ENCODE measurements at regions not wholly inside any gene's neighbourhood (a gene's known extent, or its start where the extent isn't known, plus 50 kb on each side); places are given as distances from the start of the nearest gene placed in this dataset.

DNA sequence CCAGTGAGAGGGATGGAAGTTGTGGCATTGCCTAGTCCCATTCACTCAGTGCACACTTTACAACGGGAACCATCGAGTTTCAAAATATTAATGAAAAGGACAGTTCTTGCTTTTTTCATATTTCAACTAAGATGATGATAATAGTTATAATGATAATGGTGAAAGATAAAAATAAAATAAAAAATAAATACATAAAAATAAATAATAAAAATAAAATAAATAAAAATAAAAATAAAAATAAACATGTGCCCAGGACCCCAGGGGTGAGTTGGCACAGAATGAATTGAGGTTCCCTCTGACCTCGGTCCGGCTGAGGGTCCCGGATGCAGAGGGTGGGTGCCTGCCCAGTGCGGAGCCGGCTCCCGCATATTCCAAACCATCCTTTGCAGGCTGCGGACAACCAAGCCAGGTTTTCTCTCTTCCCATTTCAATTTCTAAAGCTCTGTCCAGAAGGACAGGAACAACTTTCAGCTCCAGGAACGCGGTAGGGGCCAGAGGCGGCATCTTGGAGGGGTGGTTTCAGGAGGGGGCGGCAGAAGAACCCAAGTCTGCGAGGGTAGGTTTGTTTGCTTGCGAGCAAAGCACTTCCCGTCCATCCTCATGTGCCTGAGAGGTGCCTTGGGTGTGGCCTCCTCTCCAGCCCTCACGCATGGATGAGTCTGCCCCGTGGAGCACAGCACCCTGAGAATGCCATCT lies 236.8 kb downstream of the DLL1 start:
- DNase-seq, result no peak

- no peak for DNase-seq
These were observed 237.7 kb downstream of the DLL1 start for GRCh38 chr6:170052991-170053821.

DNA sequence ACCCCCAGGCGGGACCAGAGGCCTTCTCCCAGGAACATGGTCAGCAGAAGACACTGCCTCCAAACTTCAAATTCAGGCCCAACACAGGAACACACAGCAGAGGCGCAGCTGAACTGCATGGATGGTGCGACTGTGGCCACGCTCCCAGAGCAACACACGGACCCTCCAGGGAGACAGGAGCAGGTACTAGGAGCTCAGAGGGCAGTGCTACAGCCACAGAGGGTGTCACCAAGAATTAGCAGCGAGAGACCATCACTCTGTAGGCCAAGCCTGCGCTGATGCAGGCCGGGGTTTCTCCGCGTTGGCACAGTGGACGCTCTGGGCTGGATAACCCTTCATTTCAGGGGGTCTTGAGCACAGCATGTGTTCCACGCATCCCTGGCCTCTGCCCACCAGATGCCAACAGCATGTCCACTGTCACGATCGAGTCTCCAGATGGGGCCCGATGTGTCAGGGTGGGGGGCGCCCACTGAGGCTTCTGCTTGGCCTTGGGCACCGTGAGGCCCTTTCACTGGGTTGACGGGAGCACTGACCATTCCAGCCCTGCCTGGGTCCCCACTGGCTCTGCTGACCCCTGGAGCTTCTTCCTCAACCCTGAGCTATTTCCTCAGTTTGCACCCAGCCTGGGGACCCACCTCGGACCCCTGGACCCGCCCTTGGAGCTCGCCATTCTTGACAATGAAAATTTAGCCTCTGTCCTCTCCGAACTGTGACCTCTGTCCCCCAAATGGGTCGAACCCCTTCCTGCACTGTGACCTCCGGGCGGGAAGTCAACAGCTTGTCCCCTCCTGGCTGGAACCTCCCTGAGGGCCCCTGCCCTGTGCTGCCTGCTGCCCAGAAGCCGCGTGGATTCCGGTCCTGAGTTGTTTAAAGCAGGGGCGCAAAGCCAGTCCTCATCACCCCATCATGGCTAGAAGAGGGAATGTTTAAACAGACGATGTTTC lies 239.4 kb downstream of the DLL1 start:
- no peak for DNase-seq

- no peak for DNase-seq
These were observed 240.3 kb downstream of the DLL1 start for GRCh38 chr6:170050591-170051041.

DNA sequence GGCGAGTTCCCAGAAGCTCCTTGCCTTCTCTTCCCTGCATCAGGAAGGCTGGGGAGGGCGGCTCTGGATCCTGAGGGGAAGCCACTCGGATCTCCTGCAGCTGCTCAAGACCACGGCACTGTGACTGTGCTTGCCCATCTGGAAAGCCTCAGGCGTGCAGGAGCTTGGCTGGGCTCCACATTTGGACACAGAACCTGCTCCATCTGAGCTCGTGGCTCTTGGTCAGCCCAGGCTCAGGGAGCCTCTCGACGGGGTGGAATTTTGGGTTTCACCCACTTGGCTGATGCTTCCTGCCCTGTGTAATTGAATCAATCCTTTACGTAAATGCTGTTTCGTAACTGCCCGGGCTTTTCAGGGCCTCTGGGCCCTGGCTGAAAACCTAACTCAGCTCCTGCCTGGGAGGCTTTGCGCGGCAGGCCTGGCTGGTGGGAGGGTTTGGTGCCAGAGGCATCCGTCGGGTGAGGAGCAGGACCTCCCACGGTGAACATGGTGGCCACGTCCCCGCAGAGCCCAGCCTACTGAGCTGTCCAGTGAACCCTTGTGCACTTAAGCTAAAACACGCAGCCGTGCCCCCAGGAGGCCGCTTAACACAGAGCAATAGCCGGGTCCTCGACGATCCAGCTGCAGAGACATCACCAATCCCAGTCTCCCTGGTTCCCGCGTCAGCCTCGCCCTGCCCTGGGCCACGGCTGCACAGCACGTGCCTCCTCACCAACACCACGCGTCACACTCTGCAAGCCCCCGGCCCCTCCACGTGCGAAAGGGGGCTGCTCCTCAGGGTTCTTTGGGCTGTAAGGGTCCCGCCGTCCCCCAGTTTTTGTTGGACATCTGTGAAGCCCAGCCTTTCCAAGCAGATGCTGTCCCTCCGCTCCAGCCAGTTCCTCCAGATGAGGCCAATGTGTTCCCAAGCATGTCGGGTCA lies 241.0 kb downstream of the DLL1 start:
- DNase-seq, result no peak

DNA sequence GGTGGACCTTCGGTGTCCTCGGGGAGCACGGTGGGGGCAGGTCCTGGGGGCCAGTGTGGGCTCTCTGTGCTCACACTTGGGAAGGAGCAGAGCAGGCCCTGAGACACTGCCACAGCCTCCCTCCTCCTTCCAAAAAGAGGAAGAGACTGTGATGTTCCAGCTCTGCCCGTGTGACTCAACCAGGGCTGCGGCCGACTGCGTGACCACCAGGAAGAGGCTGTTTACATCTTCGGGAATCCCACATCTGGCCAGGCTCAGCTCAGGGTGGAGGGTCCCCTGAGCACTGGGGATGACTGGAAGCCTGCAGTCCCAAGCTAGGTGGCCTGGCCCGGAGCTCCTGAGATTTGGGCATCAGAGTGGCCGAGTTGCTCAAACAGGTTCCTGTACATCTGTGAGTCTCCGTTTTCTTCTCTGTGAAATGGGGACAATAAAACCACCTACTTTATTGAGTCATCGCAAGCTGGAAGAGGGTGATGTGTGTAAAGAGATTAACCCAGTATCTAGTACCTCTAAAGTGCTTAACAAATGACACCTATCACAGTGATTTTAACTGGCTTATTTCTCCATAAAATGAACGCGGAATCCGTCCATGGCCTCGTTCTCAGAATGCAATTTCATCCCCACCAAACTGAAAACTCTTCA lies 242.1 kb downstream of the DLL1 start:
- no peak for DNase-seq

DNA sequence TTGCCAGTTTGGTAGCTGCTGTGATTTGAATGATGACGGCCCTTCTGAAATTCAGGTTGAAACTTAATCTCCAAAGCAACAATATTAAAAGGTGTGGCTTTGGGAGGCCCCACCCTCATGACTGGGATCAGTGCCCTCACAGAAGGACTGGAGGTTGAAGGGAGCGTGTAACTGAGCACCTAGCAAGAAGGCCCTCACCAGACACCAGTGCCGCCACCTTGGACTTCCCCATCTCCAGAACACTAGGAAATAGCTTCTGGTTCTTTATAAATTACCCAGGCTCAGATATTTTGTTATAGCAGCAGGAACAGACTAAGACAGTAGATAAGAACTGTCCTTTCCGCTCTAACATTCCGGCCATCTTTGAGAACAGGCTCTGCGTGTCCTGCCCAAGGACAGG lies 243.1 kb downstream of the DLL1 start:
- DNase-seq, result no peak

GRCh38 chr6:170046791-170047626 lies 243.9 kb downstream of the DLL1 start:
- no peak for DNase-seq

- DNase-seq, result no peak
These were observed 244.8 kb downstream of the DLL1 start for GRCh38 chr6:170045981-170046667.

- no peak for DNase-seq
These were observed 245.3 kb downstream of the DLL1 start for GRCh38 chr6:170045563-170045960.

DNA sequence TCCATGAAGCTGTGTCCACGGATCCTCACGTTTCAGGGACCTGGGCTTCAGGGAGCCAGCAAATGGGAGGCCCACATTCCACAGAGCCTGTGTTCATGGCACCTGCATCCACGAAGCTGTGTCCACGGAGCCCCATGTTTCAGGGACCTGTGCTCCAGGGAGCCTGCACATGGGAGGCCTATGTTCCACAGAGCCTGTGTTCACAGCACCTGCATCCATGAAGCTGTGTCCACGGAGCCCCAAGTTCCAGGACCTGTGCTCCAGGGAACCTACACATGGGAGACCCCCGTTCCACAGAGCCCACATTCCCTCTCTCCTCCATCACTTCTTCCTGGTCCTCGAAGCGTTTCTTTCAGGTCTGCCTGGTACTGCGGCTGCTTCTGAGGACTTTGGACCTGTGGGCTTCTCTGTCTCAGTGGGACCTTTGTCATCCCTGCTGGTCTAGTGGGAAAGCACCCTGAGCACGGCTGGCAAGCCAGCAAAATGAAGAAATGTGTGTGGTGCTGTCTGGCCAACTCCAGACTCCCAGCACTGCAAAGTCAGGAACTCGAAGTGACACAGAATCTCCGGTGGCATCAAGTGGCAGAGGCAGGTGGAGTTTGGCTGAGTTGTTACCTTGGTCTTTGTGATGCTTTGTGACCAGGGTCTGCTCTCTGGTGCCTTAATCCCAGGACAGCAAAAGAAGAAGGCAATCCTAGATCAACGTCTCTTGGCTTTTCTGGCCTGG lies 245.9 kb downstream of the DLL1 start:
- no peak for DNase-seq

DNA sequence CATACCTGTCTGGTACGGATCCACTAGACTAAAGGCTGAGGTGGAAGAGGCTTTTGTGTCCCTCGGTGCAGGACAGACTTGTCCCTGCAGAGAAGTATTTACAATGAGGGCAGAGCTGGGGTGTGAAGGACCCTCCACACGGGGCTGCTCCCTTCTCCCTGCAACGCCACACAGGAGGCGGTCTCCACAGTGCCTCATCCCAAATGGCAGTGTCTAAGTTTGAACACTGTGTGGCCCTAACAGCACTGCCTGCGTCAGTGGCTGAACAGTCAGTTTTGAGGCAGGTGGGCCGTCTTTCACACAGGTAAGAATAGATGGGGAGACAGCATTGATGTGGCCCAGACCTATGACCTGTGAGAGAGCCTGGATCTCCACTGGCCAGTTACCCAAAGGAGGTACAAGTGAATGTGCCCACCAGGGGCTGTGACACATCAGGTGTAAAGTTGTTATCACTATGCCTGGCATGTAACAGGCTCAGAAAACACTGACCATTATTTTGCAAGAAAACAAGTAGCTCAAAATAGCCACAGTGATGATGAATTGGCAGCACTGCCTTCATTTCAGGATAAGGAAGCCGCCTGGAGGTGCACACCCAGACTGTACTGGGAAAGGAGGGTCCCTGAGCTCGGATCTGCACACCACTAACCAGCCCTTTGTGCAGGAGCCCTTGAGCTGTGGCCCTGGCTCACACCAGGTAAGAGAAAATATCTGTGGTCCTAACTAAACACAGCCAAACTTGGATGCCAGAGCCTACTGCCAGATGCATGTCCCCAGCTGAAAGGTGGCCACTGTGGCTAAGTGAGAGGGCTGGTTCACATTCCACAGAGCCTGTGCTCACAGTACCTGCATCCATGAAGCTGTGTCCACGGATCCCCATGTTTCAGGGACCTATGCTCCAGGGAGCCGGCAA lies 246.7 kb downstream of the DLL1 start:
- no peak for DNase-seq

GRCh38 chr6:170043150-170043819 lies 247.6 kb downstream of the DLL1 start:
- no peak for DNase-seq

DNA sequence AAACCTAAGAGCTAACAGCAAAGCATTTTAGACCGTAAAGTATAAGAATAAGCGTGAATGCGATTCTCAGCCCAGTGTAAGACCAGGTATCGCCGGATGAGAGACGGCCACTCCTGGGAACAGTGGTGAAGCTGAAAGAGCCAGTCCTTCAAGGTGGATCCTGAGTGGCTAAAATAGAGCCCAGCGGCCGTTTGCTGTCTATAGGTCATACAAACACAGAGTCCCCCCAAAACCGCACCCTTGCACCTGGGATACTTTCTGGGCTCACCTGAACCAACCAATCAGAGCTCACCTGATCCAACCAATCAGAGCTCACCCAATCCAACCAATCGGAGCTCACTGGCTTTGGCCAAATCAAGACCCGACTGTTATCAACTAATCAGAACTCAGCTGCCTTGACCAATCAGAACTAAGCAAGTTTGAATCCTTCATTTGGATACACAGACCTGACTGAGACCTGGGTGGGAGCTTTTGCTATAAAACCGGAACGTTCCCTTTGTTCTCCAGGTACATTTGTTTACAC lies 248.2 kb downstream of the DLL1 start:
- DNase-seq, result no peak

DNA sequence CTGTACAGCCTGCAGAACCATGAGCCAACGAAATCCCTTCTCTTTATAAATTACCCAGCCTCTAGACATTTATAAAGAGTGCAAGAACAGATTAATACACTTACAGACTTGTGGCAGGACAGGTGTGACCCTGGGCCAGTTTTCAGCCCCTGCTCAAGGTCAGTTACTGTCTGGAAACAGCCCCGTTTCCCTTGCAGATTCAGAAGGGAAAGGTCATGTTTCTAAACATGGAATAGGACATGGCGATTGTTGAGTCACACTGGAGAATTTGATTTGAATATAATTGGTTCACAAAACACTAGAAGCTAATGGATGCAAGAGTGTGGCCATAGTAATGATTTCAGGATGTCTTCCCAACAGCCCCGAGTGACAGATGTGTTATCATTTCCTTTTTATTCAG lies 248.8 kb downstream of the DLL1 start:
- no peak for DNase-seq

DNA sequence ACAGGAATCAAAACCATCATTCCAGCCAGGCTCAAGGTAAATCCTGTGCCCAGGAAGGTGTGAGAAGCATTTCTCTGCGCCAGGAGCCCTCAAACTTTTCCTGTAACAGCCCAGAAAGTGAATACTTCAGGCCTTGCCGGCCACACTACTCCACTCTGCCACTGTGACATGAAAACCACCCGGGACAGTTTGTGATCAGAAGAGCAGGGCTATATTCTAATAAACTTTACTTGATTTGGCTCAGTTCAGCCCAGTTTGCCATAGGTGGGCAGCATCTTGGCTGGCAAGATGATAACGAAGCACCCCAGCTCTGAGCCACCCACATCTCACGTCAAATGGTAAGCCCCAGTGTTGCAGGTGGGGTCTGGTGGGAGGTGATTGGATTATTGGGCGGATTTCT lies 249.4 kb downstream of the DLL1 start:
- no peak for DNase-seq

DNA sequence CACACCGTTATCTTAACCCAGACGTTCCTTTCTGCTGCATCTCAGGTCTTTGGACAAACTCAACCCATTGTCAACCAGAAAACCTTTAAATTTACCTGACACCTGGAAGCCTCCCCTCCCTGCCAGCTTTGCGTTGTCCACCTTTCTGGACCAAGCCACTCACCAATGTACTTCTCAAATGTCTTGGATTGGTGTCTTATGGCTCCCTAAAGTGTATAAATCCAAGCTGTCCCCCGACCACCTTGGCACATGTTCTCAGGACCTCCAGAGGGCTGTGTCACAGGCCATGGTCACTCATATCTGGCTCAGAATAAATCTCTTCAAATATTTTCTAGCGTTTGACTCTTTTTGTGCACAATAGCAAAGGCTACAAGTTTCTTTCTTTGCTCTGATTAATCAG lies 250.0 kb downstream of the DLL1 start:
- no peak for DNase-seq

Data from NCI-H2081 (cell line).